ENCODE measurements at regions not wholly inside any gene's neighbourhood (a gene's known extent, or its start where the extent isn't known, plus 50 kb on each side); places are given as distances from the start of the nearest gene placed in this dataset.

DNA sequence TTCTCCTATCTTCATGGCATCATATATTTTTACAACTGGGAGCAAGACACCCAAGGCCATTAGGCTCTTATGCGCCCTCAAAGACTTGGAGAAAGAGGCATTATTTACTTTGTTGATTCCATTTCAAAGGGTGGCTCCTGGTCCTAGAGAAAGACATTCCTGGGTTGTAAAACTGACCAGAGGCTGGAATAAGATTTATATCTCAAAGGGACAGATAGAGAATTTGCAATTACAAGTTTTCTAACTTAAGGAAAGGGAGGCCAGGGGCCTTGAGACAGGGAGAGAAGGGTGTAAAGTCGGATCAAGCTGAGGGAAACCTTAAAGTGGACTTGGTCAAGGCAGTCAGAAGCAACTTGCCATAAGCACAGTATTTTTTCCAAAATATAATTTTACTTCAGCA lies 1086.0 kb downstream of the SORCS3 start:
- Histone ChIP-seq H3K9me3 (peaks cover 0 to 17% (median 0%) of the 10 kb centered on the region in 8 donors), H3K4me3 (no peak overlapping the region), H3K27ac (no peak overlapping the region), H3K27me3 (replicated peaks in 1 of 7) (no peaks in the 10 kb centered on the region), H3K36me3 (no peaks in the 10 kb centered on the region), H3K4me1 (no peaks in the 10 kb centered on the region)
- 38 to 52% (median 47%) methylated on average over 2 of the region's 2 CpGs for WGBS, 5 donors
- no peak for DNase-seq
- TF ChIP-seq POLR2A (IDR thresholded peaks at IDR 0.05) (no peak), POLR2AphosphoS5 (IDR thresholded peaks at IDR 0.05) (no peak)
- TF ChIP-seq, protein P1, sequence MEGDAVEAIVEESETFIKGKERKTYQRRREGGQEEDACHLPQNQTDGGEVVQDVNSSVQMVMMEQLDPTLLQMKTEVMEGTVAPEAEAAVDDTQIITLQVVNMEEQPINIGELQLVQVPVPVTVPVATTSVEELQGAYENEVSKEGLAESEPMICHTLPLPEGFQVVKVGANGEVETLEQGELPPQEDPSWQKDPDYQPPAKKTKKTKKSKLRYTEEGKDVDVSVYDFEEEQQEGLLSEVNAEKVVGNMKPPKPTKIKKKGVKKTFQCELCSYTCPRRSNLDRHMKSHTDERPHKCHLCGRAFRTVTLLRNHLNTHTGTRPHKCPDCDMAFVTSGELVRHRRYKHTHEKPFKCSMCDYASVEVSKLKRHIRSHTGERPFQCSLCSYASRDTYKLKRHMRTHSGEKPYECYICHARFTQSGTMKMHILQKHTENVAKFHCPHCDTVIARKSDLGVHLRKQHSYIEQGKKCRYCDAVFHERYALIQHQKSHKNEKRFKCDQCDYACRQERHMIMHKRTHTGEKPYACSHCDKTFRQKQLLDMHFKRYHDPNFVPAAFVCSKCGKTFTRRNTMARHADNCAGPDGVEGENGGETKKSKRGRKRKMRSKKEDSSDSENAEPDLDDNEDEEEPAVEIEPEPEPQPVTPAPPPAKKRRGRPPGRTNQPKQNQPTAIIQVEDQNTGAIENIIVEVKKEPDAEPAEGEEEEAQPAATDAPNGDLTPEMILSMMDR (IDR thresholded peaks at IDR 0.05 in 8 of 11, conservative IDR thresholded peaks at IDR 0.05 in 3 of 11) = no peak
- intact Hi-C loops (cut with DNase I; ENCODE audit: low total_unique reads) = no loop called here

DNA sequence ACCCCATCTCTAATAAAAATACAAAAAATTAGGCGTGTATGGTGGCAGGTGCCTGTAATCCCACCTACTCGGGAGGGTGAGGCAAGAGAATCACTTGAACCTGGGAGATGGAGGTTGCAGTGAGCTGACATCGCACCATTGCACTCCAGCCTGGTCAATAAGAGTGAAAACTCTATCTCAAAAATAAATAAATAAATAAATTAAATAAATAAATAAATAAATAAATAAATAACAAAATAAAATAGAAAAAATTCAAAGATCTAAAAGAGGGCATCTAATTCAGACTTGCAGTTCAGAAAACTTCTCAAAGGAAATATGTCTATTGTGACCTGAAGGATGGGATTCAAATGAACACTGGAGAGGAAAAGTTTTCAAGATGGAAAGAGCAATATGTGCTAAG lies 1085.1 kb downstream of the SORCS3 start:
- no peak overlapping the region for H3K27ac ChIP-seq
- H3K4me3 ChIP-seq = no peak overlapping the region
- no peaks in the 10 kb centered on the region for H3K27me3 ChIP-seq (replicated peaks in 1 of 7)
- no peak for TF ChIP-seq POLR2A (IDR thresholded peaks at IDR 0.05)
- TF ChIP-seq, protein P1 (IDR thresholded peaks at IDR 0.05 in 8 of 11, conservative IDR thresholded peaks at IDR 0.05 in 3 of 11) = no peak
- no peak for TF ChIP-seq POLR2AphosphoS5 (IDR thresholded peaks at IDR 0.05)
- no peaks in the 10 kb centered on the region for H3K36me3 ChIP-seq
- H3K4me1 ChIP-seq = no peaks in the 10 kb centered on the region
- peaks cover 0 to 11% (median 0%) of the 10 kb centered on the region in 8 donors for H3K9me3 ChIP-seq
- no peak for DNase-seq
- 65 to 78% (median 69%) methylated on average over 3 of the region's 3 CpGs for WGBS, 5 donors
- intact Hi-C loops (cut with DNase I; ENCODE audit: low total_unique reads) = no loop called here

DNA sequence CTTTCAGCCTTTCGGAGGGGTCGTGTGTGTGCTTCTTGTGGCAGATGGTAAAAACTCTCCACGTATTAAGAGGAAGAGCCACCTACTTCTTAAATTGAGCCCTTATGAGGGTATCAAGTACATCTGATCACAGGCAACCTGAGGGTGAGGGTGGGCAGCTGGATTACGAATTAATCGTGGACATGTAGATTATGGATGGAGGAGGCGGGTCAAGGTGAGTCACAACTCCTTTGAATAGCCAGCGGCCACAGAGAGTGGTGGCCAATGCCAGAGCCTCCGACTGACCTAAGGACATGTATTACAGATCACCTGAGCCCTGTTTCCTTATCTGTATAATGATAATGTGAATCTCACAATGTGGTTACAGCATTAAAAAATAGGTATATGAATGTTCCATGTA lies 1083.9 kb downstream of the SORCS3 start:
- Histone ChIP-seq H3K27ac (no peak overlapping the region), H3K4me1 (no peaks in the 10 kb centered on the region), H3K4me3 (no peak overlapping the region), H3K36me3 (no peaks in the 10 kb centered on the region), H3K27me3 (replicated peaks in 1 of 7) (no peaks in the 10 kb centered on the region), H3K9me3 (peaks cover 0 to 10% (median 0%) of the 10 kb centered on the region in 8 donors)
- no peak for DNase-seq
- WGBS, 5 donors = 70 to 75% (median 75%) methylated on average over 8 of the region's 8 CpGs
- TF ChIP-seq POLR2AphosphoS5 (IDR thresholded peaks at IDR 0.05) (no peak), POLR2A (IDR thresholded peaks at IDR 0.05) (no peak)
- TF ChIP-seq, protein P1 (IDR thresholded peaks at IDR 0.05 in 8 of 11, conservative IDR thresholded peaks at IDR 0.05 in 3 of 11) = no peak
- intact Hi-C loops (cut with DNase I; ENCODE audit: low total_unique reads) = no loop called here

DNA sequence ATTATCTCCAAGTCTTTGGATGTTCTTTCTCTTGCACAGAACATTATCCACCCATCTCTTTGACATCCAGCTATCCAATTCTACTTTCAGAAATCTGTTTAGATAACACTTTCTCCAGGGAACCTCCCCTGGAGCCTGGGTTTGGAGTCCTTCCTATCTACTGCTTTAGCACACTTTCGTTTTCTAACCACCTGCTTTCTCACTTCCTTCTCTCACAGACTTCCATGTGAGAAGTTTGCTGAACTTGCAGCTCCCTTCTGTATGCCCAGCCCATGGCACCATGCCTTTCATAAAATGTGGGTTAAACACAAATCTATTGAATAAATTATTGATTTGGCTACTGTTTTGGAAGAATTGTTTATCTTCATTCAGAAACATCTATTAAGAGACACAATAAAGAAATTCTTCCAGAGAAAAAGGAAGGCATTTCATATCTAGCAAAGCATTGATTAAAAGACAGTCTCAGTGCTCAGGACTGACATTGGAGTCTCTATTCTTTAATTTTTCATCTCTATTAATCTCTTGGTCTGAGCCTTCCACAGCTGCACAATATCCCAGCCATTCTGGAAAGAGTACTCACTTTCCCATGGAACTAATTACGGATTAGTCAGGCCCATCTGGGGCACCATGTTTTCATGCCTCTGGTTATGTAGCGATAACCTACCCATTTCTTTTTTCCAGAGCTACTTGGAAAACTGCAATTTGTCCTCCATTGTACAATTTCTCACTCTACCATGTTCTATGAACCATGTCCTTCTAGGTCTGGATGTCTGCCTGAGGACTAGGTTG lies 1077.3 kb downstream of the SORCS3 start:
- no peaks in the 10 kb centered on the region for H3K36me3 ChIP-seq
- no peak for DNase-seq
- H3K9me3 ChIP-seq = peaks cover 0 to 15% (median 0%) of the 10 kb centered on the region in 8 donors
- no peak overlapping the region for H3K4me3 ChIP-seq
- no peak overlapping the region for H3K27ac ChIP-seq
- WGBS, 5 donors = 60 to 73% (median 62%) methylated on average over 3 of the region's 3 CpGs
- no peaks in the 10 kb centered on the region for H3K4me1 ChIP-seq
- intact Hi-C loops (cut with DNase I; ENCODE audit: low total_unique reads) = no loop called here
- H3K27me3 ChIP-seq (replicated peaks in 1 of 7) = no peaks in the 10 kb centered on the region
- TF ChIP-seq POLR2A (IDR thresholded peaks at IDR 0.05) = no peak
- TF ChIP-seq POLR2AphosphoS5 (IDR thresholded peaks at IDR 0.05) = no peak
- TF ChIP-seq, protein P1 (IDR thresholded peaks at IDR 0.05 in 8 of 11, conservative IDR thresholded peaks at IDR 0.05 in 3 of 11) = no peak

Measured in spleen (tissue), 11 donors.